ENCODE measurements at regions not wholly inside any gene's neighbourhood (a gene's known extent, or its start where the extent isn't known, plus 50 kb on each side); places are given as distances from the start of the nearest gene placed in this dataset.

- no peak overlapping the region for H3K4me3 Mint-ChIP-seq
- H3K27me3 Mint-ChIP-seq (ENCODE audit: low read depth) = no peaks in the 10 kb centered on the region
- no peaks in the 10 kb centered on the region for H3K9me3 Mint-ChIP-seq (ENCODE audit: insufficient read depth)
- ChIA-PET CTCF (no interaction called here), POLR2A (no interaction called here)
- H3K4me1 Mint-ChIP-seq (ENCODE audit: low read depth) = no peaks in the 10 kb centered on the region
- DNase-seq (no peak), ATAC-seq (no peak)
- H3K36me3 Mint-ChIP-seq (ENCODE audit: low read depth) = no peaks in the 10 kb centered on the region
- no peak overlapping the region for H3K27ac Mint-ChIP-seq
Measured at GRCh38 chr18:66124394-66124793, 373.6 kb downstream of the CDH7 start.

- POLR2A ChIA-PET = no interaction called here
- no peaks in the 10 kb centered on the region for H3K27me3 Mint-ChIP-seq (ENCODE audit: low read depth)
- no peaks in the 10 kb centered on the region for H3K36me3 Mint-ChIP-seq (ENCODE audit: low read depth)
- H3K4me3 Mint-ChIP-seq = no peak overlapping the region
- H3K9me3 Mint-ChIP-seq (ENCODE audit: insufficient read depth) = peaks cover 3% of the 10 kb centered on the region
- no peaks in the 10 kb centered on the region for H3K4me1 Mint-ChIP-seq (ENCODE audit: low read depth)
- CTCF ChIA-PET = no interaction called here
- H3K27ac Mint-ChIP-seq = no peak overlapping the region
- no peak for DNase-seq
- ATAC-seq = no peak
Measured at GRCh38 chr18:66119347-66119746, 368.5 kb downstream of the CDH7 start.

- ATAC-seq (no peak), DNase-seq (no peak)
- CTCF ChIA-PET = no interaction called here
- POLR2A ChIA-PET = no interaction called here
- Mint-ChIP-seq H3K4me3 (no peak overlapping the region), H3K4me1 (ENCODE audit: low read depth) (no peaks in the 10 kb centered on the region), H3K9me3 (ENCODE audit: insufficient read depth) (peaks cover 3% of the 10 kb centered on the region), H3K27me3 (ENCODE audit: low read depth) (no peaks in the 10 kb centered on the region), H3K36me3 (ENCODE audit: low read depth) (no peaks in the 10 kb centered on the region), H3K27ac (no peak overlapping the region)
Measured at GRCh38 chr18:66111018-66111417, 360.2 kb downstream of the CDH7 start.

GRCh38 chr18:66110607-66111006, 359.8 kb downstream of the CDH7 start:
- Mint-ChIP-seq H3K27me3 (ENCODE audit: low read depth) (no peaks in the 10 kb centered on the region), H3K36me3 (ENCODE audit: low read depth) (no peaks in the 10 kb centered on the region), H3K4me3 (no peak overlapping the region), H3K9me3 (ENCODE audit: insufficient read depth) (peaks cover 3% of the 10 kb centered on the region), H3K4me1 (ENCODE audit: low read depth) (no peaks in the 10 kb centered on the region), H3K27ac (no peak overlapping the region)
- DNase-seq (no peak), ATAC-seq (no peak)
- CTCF ChIA-PET = no interaction called here
- POLR2A ChIA-PET = no interaction called here

- ChIA-PET POLR2A (no interaction called here), CTCF (no interaction called here)
- Mint-ChIP-seq H3K27ac (no peak overlapping the region), H3K27me3 (ENCODE audit: low read depth) (no peaks in the 10 kb centered on the region), H3K36me3 (ENCODE audit: low read depth) (no peaks in the 10 kb centered on the region), H3K9me3 (ENCODE audit: insufficient read depth) (peaks cover 3% of the 10 kb centered on the region), H3K4me1 (ENCODE audit: low read depth) (no peaks in the 10 kb centered on the region), H3K4me3 (no peak overlapping the region)
- no peak for ATAC-seq
- no peak for DNase-seq
Measured at GRCh38 chr18:66109981-66110380, 359.2 kb downstream of the CDH7 start.

GRCh38 chr18:66107546-66107945, 356.7 kb downstream of the CDH7 start:
- POLR2A ChIA-PET = no interaction called here
- Mint-ChIP-seq H3K27me3 (ENCODE audit: low read depth) (no peaks in the 10 kb centered on the region), H3K4me3 (no peak overlapping the region)

GRCh38 chr18:66105016-66105415, 354.2 kb downstream of the CDH7 start:
- Mint-ChIP-seq H3K4me1 (ENCODE audit: low read depth) (no peaks in the 10 kb centered on the region), H3K4me3 (no peak overlapping the region), H3K27me3 (ENCODE audit: low read depth) (no peaks in the 10 kb centered on the region), H3K27ac (no peak overlapping the region), H3K36me3 (ENCODE audit: low read depth) (no peaks in the 10 kb centered on the region), H3K9me3 (ENCODE audit: insufficient read depth) (no peaks in the 10 kb centered on the region)
- ChIA-PET CTCF (no interaction called here), POLR2A (no interaction called here)
- no peak for DNase-seq
- ATAC-seq = no peak

More at GRCh38 chr18:66107546-66107945, 356.7 kb downstream of the CDH7 start:
- Mint-ChIP-seq H3K27ac (no peak overlapping the region), H3K4me1 (ENCODE audit: low read depth) (no peaks in the 10 kb centered on the region), H3K36me3 (ENCODE audit: low read depth) (no peaks in the 10 kb centered on the region), H3K9me3 (ENCODE audit: insufficient read depth) (no peaks in the 10 kb centered on the region)
- DNase-seq (no peak), ATAC-seq (no peak)
- CTCF ChIA-PET = no interaction called here

GRCh38 chr18:66103550-66103949, 352.7 kb downstream of the CDH7 start:
- H3K4me3 Mint-ChIP-seq = no peak overlapping the region
- H3K4me1 Mint-ChIP-seq (ENCODE audit: low read depth) = no peaks in the 10 kb centered on the region
- H3K9me3 Mint-ChIP-seq (ENCODE audit: insufficient read depth) = no peaks in the 10 kb centered on the region
- H3K36me3 Mint-ChIP-seq (ENCODE audit: low read depth) = no peaks in the 10 kb centered on the region
- ATAC-seq = no peak
- H3K27ac Mint-ChIP-seq = no peak overlapping the region
- no peaks in the 10 kb centered on the region for H3K27me3 Mint-ChIP-seq (ENCODE audit: low read depth)
- no peak for DNase-seq
- ChIA-PET CTCF (no interaction called here), POLR2A (no interaction called here)

- Mint-ChIP-seq H3K27ac (no peak overlapping the region), H3K4me3 (no peak overlapping the region), H3K36me3 (ENCODE audit: low read depth) (no peaks in the 10 kb centered on the region), H3K27me3 (ENCODE audit: low read depth) (no peaks in the 10 kb centered on the region), H3K9me3 (ENCODE audit: insufficient read depth) (peaks cover 10% of the 10 kb centered on the region), H3K4me1 (ENCODE audit: low read depth) (no peaks in the 10 kb centered on the region)
- ChIA-PET CTCF (no interaction called here), POLR2A (no interaction called here)
- ATAC-seq (no peak), DNase-seq (no peak)
Measured at GRCh38 chr18:66083078-66083477, 332.3 kb downstream of the CDH7 start.

GRCh38 chr18:66078925-66079800, 328.4 kb downstream of the CDH7 start:
- no peaks in the 10 kb centered on the region for H3K4me1 Mint-ChIP-seq (ENCODE audit: low read depth)
- H3K9me3 Mint-ChIP-seq (ENCODE audit: insufficient read depth) = peaks cover 12% of the 10 kb centered on the region
- no peak for ATAC-seq
- ChIA-PET CTCF (no interaction called here), POLR2A (no interaction called here)
- H3K27ac Mint-ChIP-seq = no peak overlapping the region
- H3K36me3 Mint-ChIP-seq (ENCODE audit: low read depth) = no peaks in the 10 kb centered on the region
- H3K27me3 Mint-ChIP-seq (ENCODE audit: low read depth) = no peaks in the 10 kb centered on the region
- no peak overlapping the region for H3K4me3 Mint-ChIP-seq
- DNase-seq = no peak

GRCh38 chr18:66077066-66077465, 326.3 kb downstream of the CDH7 start:
- no peaks in the 10 kb centered on the region for H3K4me1 Mint-ChIP-seq (ENCODE audit: low read depth)
- no peak overlapping the region for H3K4me3 Mint-ChIP-seq
- POLR2A ChIA-PET = no interaction called here

GRCh38 chr18:66066191-66066590, 315.4 kb downstream of the CDH7 start:
- POLR2A ChIA-PET = no interaction called here
- Mint-ChIP-seq H3K27ac (no peak overlapping the region), H3K27me3 (ENCODE audit: low read depth) (no peaks in the 10 kb centered on the region), H3K4me1 (ENCODE audit: low read depth) (no peaks in the 10 kb centered on the region), H3K9me3 (ENCODE audit: insufficient read depth) (no peaks in the 10 kb centered on the region), H3K4me3 (no peak overlapping the region), H3K36me3 (ENCODE audit: low read depth) (no peaks in the 10 kb centered on the region)
- DNase-seq = no peak
- CTCF ChIA-PET = no interaction called here
- ATAC-seq = no peak

More at GRCh38 chr18:66077066-66077465, 326.3 kb downstream of the CDH7 start:
- Mint-ChIP-seq H3K36me3 (ENCODE audit: low read depth) (no peaks in the 10 kb centered on the region), H3K27ac (no peak overlapping the region), H3K9me3 (ENCODE audit: insufficient read depth) (peaks cover 20% of the 10 kb centered on the region), H3K27me3 (ENCODE audit: low read depth) (no peaks in the 10 kb centered on the region)
- ATAC-seq (no peak), DNase-seq (no peak)
- CTCF ChIA-PET = no interaction called here

GRCh38 chr18:66048406-66048805, 297.6 kb downstream of the CDH7 start:
- Mint-ChIP-seq H3K36me3 (ENCODE audit: low read depth) (no peaks in the 10 kb centered on the region), H3K4me3 (no peak overlapping the region), H3K4me1 (ENCODE audit: low read depth) (no peaks in the 10 kb centered on the region), H3K27me3 (ENCODE audit: low read depth) (no peaks in the 10 kb centered on the region), H3K27ac (no peak overlapping the region), H3K9me3 (ENCODE audit: insufficient read depth) (no peaks in the 10 kb centered on the region)
- no peak for DNase-seq
- ATAC-seq = no peak
- CTCF ChIA-PET = no interaction called here
- POLR2A ChIA-PET = no interaction called here

Data from activated CD8-positive, alpha-beta T cell treated with anti-CD3 and anti-CD28 coated beads, Interleukin-2, amount 10 ng/mL, durations not matched to agents 7 days and 5 days (primary cell).